ENCODE measurements at regions not wholly inside any gene's neighbourhood (a gene's known extent, or its start where the extent isn't known, plus 50 kb on each side); places are given as distances from the start of the nearest gene placed in this dataset.

- no peak for TF ChIP-seq CTCF (IDR thresholded peaks at IDR 0.05)
- TF ChIP-seq POLR2A (IDR thresholded peaks at IDR 0.05): no peak
These were observed 840.7 kb downstream of the NLGN4Y start for GRCh38 chrY:15364996-15365395.

Measured in gastroesophageal sphincter (tissue), 3 donors.